Astrocyte of the spinal cord (primary cell): ENCODE measurements at regions not wholly inside any gene's neighbourhood (a gene's known extent, or its start where the extent isn't known, plus 50 kb on each side); places are given as distances from the start of the nearest gene placed in this dataset.

Source experiments
- DNase-seq: peaks from one replicate; pipeline ENCODE4 v3.0.0; 2011; ENCODE audit warnings: low read depth, low spot score
- H3K4me3 ChIP-seq: 2 replicates; pipeline ENCODE4 v1.5.1; 2011; ENCODE audit warnings: low read depth, mild to moderate bottlenecking, low read length, moderate library complexity
- CTCF ChIP-seq: IDR thresholded peaks from 2 replicates; pipeline ENCODE4 v1.5.1; 2012; ENCODE audit warnings: low read depth, mild to moderate bottlenecking, low read length, inconsistent platforms
- in situ Hi-C: cut with HindIII; loops from 2 replicates; pipeline ENCODE4 v1.10.0; 2017; ENCODE audit warnings: low sequenced_read_pairs

GRCh38 chr2:234671716-234672115 lies 174.8 kb upstream of the ARL4C start:
- in situ Hi-C loops, result no loop called here
- no peak for TF ChIP-seq CTCF
- no peak for DNase-seq
- H3K4me3 ChIP-seq, result no peak overlapping the region

GRCh38 chr2:234671231-234671630 lies 174.3 kb upstream of the ARL4C start:
- no peak overlapping the region for H3K4me3 ChIP-seq
- in situ Hi-C loops, result no loop called here
- no peak for TF ChIP-seq CTCF
- no peak for DNase-seq

- in situ Hi-C loops, result no loop called here
- H3K4me3 ChIP-seq, result no peak overlapping the region
- no peak for TF ChIP-seq CTCF
- DNase-seq, result no peak
Observed at GRCh38 chr2:234670806-234671205, 173.9 kb upstream of the ARL4C start.

GRCh38 chr2:234670052-234670451 lies 173.2 kb upstream of the ARL4C start:
- H3K4me3 ChIP-seq, result no peak overlapping the region
- DNase-seq, result peak; percentile 70
- no peak for TF ChIP-seq CTCF
- in situ Hi-C loops, result no loop called here

- peak; percentile 13 for TF ChIP-seq CTCF
- in situ Hi-C loops, result no loop called here
- H3K4me3 ChIP-seq, result no peak overlapping the region
- DNase-seq, result no peak
Observed at GRCh38 chr2:234669621-234670020, 172.7 kb upstream of the ARL4C start.

GRCh38 chr2:234669001-234669400 lies 172.1 kb upstream of the ARL4C start:
- in situ Hi-C loops, result no loop called here
- no peak overlapping the region for H3K4me3 ChIP-seq
- no peak for DNase-seq
- no peak for TF ChIP-seq CTCF

GRCh38 chr2:234666911-234667310 lies 170.0 kb upstream of the ARL4C start:
- H3K4me3 ChIP-seq, result no peak overlapping the region
- in situ Hi-C loops, result no loop called here
- no peak for TF ChIP-seq CTCF
- DNase-seq, result no peak
